LoVo (cell line): ENCODE measurements at regions not wholly inside any gene's neighbourhood (a gene's known extent, or its start where the extent isn't known, plus 50 kb on each side); places are given as distances from the start of the nearest gene placed in this dataset.

Experiments
- DNase-seq: peaks from one replicate; pipeline ENCODE4 v3.0.0-alpha.2; 2016; ENCODE audit warnings: low spot score

DNA sequence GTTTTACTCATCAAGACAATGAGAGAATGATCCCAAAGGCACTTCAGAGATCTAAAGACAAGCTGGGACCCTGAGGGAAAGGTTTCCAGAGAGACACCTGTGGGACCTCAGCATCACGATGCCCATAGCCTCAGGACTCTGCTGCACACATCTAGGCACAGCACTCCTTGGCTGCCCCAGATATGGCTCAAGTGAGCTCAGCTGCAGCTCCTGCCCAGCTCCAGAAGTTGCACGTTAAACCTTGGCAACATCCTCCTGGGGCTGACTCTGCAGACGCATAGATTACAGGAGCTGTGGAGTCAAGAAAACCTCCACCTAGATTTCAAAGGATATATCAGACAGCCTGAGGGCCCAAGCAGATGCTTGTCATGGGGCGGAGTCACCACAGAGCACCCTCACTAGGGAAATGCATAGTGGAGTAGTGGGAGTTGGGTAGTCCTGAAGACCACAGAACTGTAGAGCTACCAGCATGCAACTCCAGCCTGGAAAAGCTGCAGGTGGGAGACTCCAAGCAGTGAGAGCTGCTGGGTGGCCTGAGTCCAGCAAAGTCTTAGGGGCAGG, 582.0 kb downstream of the CDH11 start:
- no peak for DNase-seq

DNA sequence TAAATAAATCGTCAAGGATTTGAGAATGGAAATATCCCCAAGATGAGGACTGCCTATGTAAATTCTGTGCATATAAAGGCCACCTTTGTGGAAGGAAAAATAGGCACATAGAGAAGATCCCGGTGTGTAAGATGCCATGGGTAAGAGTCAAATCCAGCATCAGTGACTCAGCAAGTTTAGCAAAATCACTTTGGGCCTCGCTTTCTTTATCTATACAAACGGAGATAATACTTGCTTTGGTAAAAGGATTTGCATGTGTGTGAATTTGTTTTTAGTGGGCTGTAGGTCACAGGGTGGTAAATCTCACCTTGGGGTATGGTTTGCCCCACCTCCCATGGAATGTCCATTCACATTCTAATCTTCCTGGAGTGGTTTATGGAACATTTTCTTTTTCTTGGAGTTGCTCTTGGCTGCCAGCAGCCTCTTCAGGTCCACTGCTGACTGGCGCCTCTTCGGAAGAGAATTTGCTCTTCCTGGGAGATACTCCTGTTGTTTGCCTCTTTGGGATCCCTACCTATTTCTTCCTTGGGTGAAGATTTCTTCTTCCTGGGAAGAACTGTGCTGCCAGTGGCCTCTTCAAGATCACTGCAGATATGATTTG, 587.6 kb downstream of the CDH11 start:
- DNase-seq = no peak

DNA sequence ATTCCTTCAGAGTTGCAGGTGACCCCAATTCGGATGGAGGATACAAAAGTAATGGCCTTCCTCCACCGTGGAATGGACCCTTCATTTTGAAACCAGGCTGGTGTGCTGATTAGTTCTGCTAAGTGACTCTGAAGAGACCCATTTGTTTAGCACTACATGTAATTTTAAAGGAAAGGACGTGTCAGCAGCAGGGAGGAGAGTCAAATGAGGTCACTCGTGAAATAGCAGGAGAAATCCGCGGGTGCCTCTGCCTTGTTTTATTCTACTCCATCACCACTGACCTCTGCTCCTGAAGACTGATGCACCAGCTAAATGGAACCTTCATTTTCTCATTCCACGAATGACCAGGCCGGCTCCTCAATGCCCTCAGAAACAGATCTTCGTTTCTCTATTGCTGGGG, 589.2 kb downstream of the CDH11 start:
- no peak for DNase-seq

- no peak for DNase-seq
These were observed 589.7 kb downstream of the CDH11 start for GRCh38 chr16:64532117-64532516.

GRCh38 chr16:64531401-64531800, 590.5 kb downstream of the CDH11 start:
- DNase-seq = no peak

DNA sequence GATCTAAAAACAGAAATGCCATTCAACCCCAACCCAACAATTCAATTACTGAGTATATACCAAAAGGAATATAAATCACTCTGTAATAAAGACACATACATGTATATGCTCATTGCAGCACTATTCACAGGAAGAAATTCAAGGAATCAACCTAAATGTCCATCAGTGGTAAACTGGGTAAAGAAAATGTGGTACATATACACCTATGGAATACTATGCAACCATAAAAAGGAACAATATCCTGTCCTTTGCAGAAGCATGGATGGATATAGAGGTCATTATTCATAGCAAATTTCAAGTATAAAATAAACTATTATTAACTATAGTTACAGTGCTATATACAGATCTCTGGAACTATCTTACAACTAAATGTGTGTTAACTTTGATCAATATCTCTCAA, 599.3 kb downstream of the CDH11 start:
- no peak for DNase-seq

DNA sequence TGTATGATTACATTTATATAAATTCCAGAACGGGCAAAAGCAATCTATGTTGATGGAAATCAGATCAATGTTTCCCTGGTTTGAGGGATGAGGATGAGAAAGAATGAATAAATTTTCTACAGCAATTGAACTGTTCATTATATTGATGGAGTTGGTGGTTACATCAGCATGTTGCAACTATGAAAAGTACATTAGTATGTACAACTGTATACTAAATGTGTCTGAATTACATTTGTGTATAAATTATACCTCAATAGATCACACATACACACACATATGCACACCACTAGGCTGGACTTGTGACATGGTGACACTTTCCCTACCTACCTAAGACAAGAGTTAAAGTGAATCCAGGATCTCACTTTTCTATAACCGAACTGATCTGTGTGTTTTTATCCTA, 608.0 kb downstream of the CDH11 start:
- DNase-seq = no peak

DNA sequence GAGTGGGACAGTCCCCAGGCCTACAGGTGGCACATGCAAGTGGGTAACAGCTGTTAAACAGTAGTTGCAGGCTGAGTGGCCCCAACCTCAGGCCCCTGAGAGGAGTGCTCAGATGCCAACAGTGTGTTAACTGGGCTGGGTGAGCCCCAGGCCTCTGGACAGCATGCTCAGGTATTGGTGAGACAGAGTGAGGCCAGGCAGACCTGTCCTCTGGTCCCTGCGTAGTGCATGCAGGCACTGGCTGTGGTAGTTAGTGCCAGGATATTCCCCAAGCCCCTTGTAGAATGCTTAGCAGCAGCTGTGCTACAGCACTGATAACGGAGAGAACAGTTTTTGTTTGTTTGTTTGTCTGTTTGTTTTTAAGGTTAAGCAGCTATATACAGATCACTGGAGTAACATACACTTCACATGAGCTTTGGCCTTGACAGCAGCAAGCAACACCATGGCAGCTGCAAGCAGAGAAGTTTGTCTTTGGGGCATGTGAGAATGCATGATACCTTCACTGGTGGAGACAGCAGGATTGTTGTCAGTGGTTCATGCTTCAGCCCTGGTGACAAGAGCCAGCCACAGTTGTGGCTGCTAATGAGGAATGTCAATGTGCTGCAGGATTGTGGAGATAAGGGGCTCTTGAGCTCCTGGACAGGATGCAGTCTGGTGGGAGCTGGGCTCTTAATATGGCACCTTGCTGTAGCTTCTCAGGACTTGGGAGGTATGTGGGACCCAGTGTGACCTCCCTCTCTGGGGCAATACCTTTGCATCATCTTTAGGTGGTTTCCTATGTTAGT, 614.4 kb downstream of the CDH11 start:
- no peak for DNase-seq

DNA sequence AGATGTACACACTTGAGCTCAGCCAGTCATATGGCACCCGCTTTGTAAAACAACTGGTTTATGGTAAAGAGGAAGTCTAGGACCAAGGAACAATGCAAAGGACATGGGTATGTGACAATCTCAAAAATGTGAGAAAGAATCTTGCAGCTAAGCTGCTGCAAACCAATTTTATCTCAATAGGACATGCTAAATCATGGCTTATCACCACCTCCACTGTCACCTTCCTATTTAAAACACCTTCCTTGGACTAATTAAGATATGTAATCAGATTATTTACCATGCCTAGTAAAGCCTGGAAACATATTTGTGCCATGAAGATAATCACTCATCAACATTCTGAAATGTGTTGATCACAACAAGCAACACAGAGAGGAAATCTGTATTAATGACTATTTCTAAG, 622.7 kb downstream of the CDH11 start:
- DNase-seq = no peak

GRCh38 chr16:64498363-64498762, 623.5 kb downstream of the CDH11 start:
- DNase-seq = no peak

DNA sequence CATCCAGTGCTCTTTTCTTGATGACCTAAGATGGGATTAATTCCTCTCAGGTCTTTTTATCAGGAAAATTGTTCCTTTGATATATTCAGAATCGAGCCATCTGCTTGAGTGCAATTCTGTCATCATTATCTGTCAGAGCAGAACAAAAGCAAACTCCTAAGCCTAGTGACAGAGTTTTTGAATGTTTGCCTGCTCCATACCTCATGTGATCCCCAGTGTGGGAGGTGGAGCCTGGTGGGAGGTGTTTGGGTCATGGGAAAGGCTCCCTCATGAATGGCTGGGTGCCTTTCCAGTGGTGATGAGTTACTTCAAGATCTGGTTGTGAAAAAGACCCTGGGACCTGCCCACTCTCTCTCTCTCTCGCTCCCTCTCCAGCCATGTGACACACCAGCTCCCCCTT, 628.2 kb downstream of the CDH11 start:
- DNase-seq = no peak

GRCh38 chr16:64489449-64489848, 632.4 kb downstream of the CDH11 start:
- DNase-seq = no peak

DNA sequence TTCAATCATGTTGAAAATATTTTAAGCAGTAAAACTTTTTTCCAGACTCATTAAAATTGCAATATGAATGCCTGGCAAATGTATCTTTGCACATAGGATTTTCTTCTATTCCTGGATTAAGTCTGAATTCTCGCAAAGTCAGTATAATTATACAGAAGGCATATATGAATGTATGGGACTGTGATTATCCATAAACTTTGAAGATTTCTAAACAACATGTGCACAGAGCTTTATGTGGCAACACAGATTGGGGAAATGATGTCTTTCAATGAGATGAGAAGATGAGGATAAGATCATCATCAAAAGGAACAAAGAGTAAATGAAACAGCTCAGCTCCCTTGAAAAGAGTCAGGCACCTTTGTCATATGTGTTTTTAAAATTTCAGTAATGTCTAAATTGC, 635.3 kb downstream of the CDH11 start:
- DNase-seq = no peak

GRCh38 chr16:64481497-64481896, 640.4 kb downstream of the CDH11 start:
- DNase-seq = no peak

GRCh38 chr16:64478252-64478906, 643.5 kb downstream of the CDH11 start:
- no peak for DNase-seq

DNA sequence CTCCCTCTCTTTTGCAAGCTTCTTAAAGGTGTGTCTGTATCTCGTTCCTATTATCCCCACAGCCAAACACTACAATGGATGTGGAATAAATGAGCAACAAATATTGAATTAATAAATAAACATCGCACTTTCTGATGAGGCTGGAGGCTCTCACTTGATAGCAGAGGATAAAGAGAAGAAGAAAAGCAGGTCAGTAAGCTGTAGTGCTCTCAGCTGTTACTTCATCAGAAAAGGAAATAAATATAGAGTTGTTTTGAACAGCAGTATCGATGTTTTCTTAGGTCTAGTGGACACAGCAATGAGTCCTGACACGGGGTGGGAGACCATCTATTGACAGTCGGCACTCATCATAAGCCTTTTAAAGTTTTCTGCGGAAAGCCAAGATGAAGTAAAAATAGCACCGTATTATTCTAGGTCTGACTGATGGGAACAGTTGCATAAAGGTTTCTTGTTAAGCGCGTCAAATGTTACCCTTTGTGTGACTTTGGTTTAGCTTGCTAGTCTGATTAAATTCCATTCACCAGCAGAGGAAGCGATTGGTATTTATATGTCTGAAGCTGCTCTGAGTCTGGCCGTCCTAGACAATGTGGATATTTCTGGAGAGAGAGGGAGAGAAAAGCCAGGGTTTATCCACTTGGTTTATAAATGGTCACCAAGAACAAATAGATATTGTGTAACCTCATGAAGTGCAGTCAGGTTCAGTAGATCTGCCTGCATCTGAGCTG, 646.1 kb downstream of the CDH11 start:
- DNase-seq = no peak

GRCh38 chr16:64470916-64471315, 650.9 kb downstream of the CDH11 start:
- DNase-seq = no peak

- DNase-seq = no peak
These were observed 651.8 kb downstream of the CDH11 start for GRCh38 chr16:64469906-64470702.

DNA sequence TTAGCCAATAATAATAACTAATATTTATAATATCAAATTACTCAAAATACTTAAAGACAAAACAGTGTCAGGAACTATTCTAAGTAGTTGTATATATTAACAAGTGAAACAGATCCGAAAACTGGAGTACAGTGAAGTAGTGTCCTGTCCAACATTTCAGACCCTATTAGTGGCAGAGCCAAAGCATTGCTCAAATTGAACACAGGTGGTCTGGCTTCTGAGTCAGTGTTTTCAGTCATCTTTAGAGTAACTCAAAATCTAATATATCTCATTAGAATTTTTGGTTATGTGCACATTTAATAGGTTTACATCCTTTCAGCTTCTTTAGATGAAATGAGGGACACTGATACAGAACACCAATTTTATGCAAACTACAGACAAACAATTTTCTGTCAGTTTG, 652.5 kb downstream of the CDH11 start:
- DNase-seq = no peak

DNA sequence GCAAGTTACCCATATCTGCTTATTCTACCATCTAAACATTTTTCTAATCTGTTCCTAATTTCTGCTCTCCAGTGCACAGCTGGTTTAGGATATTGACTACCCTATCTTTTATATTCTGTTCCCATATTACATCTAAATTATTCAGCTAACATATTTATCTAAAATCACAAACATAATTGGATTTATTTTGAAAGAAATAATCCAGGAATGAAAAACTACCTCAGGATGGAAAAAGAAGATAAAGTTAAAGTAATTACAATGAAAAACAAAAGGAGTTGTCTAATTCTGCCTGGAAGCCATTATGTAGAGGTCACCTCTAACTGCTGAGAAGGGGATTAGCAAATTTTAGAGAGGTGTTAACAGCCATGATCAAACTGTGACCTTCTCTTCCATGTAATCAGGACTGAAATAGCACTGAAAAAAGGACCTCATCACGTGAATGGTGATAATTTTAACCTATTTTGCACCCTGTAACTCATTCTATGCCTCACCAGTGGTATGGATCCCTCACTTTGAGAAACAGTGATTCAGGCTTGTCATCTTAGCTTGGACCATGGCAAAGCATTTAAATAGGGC, 653.3 kb downstream of the CDH11 start:
- DNase-seq = no peak

GRCh38 chr16:64459821-64460220, 662.0 kb downstream of the CDH11 start:
- no peak for DNase-seq
